Right lobe of liver (tissue), 4 donors: ENCODE measurements at regions not wholly inside any gene's neighbourhood (a gene's known extent, or its start where the extent isn't known, plus 50 kb on each side); places are given as distances from the start of the nearest gene placed in this dataset.
"Not testable (repeated sequence)": the region's sequence is repeated elsewhere in the genome, so short reads cannot be mapped to it uniquely, and the experiment has no call there.

Experiments
- CTCF ChIP-seq, 4 donors: fragments of 200-600 bp in 3 of 4; fragments of 450-650 bp in 1 of 4; IDR thresholded peaks; one replicate each; pipeline versions ENCODE4 v1.5.1 to v1.8.0; 2016 to 2022; ENCODE audit warnings: antibody characterized with exemption in 4 of 4, mild to moderate bottlenecking in 2 of 4
- POLR2A ChIP-seq: fragments of 450-650 bp; IDR thresholded peaks from one replicate; pipeline ENCODE4 v1.6.1; 2017; ENCODE audit warnings: antibody characterized with exemption, mild to moderate bottlenecking
- donor health status: DM: no; HTN: no; CAD: no.
- donor health status: DM: no; HTN: no; CAD: no.
- donor health status: DM: no; HTN: yes; CAD: no.

DNA sequence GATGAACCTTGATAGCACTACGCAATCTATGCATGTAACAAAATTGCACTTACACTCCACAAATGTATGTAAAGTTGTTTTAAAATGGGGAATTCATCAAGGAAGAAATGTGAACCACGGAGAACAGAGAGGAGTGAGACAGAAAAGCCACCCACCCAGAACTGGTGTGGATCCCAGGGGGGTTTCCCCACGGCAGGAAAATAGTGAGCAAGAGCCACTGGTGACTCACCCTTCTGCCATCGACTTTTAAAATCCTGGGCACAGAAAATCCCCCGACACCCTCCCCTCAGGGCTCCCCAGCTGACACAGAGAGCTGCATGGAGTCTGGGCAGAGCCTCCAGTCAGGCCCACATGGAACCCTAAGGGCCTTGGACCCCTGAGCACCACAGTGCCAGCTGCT is 146.0 kb upstream of the POTED start:
- not testable (repeated sequence) for TF ChIP-seq CTCF (IDR thresholded peaks at IDR 0.05); POLR2A
